Nephron (organoid): ENCODE measurements at regions not wholly inside any gene's neighbourhood (a gene's known extent, or its start where the extent isn't known, plus 50 kb on each side); places are given as distances from the start of the nearest gene placed in this dataset.
A peak's percentile ranks its signal among the peaks of the same experiment; 100 is the strongest.

ENCODE experiments used
- H3K27ac Mint-ChIP-seq, 3 experiments: 2 replicates each; pipeline ENCODE4 v1.8.0; 2020; ENCODE audit warnings: mixed read lengths in 3 of 3, mild to moderate bottlenecking in 2 of 3, moderate library complexity in 1 of 3
- H3K27me3 Mint-ChIP-seq: 2 replicates; pipeline ENCODE4 v1.8.0; 2021; ENCODE audit warnings: low read depth, mild to moderate bottlenecking, moderate library complexity, mixed read lengths
- H3K36me3 Mint-ChIP-seq: 2 replicates; pipeline ENCODE4 v1.8.0; 2020; ENCODE audit warnings: low read depth, mixed read lengths
- H3K4me1 Mint-ChIP-seq: 2 replicates; pipeline ENCODE4 v1.8.0; 2020; ENCODE audit warnings: mixed read lengths
- H3K4me3 Mint-ChIP-seq, 3 experiments: 2 replicates each; pipeline ENCODE4 v1.8.0; 2020; ENCODE audit warnings: mild to moderate bottlenecking in 3 of 3, mixed read lengths in 3 of 3, moderate library complexity in 2 of 3
- H3K9me3 Mint-ChIP-seq: 2 replicates; pipeline ENCODE4 v1.8.0; 2020; ENCODE audit warnings: mixed read lengths
- CTCF ChIP-seq, 3 experiments: fragments of 200-600 bp; sonication (generic); IDR thresholded peaks; one replicate each; pipeline ENCODE4 v1.5.0; 2021; ENCODE audit warnings: antibody characterized with exemption in 3 of 3; ENCODE audit not compliant: unreplicated experiment in 3 of 3

- Mint-ChIP-seq H3K27ac (no peak overlapping the region), H3K4me1 (peaks cover 6% of the 10 kb centered on the region), H3K9me3 (no peaks in the 10 kb centered on the region), H3K4me3 (no peak overlapping the region), H3K27me3 (no peaks in the 10 kb centered on the region), H3K36me3 (no peaks in the 10 kb centered on the region)
- TF ChIP-seq CTCF (IDR thresholded peaks at IDR 0.05; ENCODE audit: unreplicated experiment in 3 of 3) = no peak
These were observed 53.3 kb upstream of the NXPH1 start for GRCh38 chr7:8380130-8380529.

- peaks cover 6% of the 10 kb centered on the region for H3K4me1 Mint-ChIP-seq
- H3K9me3 Mint-ChIP-seq = no peaks in the 10 kb centered on the region
- H3K36me3 Mint-ChIP-seq = no peaks in the 10 kb centered on the region
- peak overlapping the region in 2 of 3 experiments; percentile 49 to 69 for H3K27ac Mint-ChIP-seq
- TF ChIP-seq CTCF (IDR thresholded peaks at IDR 0.05; ENCODE audit: unreplicated experiment in 3 of 3) = no peak
- H3K4me3 Mint-ChIP-seq = no peak overlapping the region
- no peaks in the 10 kb centered on the region for H3K27me3 Mint-ChIP-seq
These were observed 51.2 kb upstream of the NXPH1 start for GRCh38 chr7:8382004-8382730.
